K562 (cell line): ENCODE measurements at regions not wholly inside any gene's neighbourhood (a gene's known extent, or its start where the extent isn't known, plus 50 kb on each side); places are given as distances from the start of the nearest gene placed in this dataset.

Experiments used
- ATAC-seq: fragments of 200-7000 bp; cut with Tn5 transposase; 3 replicates; pipeline ENCODE4 v1.9.1; 2020; ENCODE audit warnings: moderate library complexity
- BruUV-seq: library from RNA; stranded (reverse); fragments of 400-500 nt; replicated peaks from 2 replicates; lab custom pipeline; 2021; lab: Mats Ljungman, UMichigan
- CTCF ChIA-PET: fragments of 300-600 bp; formaldehyde crosslinking; extraction: SDS; loops from one replicate; lab custom pipeline; 2021; ENCODE audit warnings: low intra/inter-chr PET ratio; lab: Yijun Ruan, JAX
- POLR2A ChIA-PET: fragments of 300-600, 350-650 bp; sonication (Branson Sonifier 250); formaldehyde crosslinking; extraction: SDS; loops from one replicate; lab custom pipeline; 2021; ENCODE audit warnings: antibody characterized with exemption, inconsistent platforms; lab: Yijun Ruan, JAX
- DNase-seq, 4 experiments: peaks; one replicate each; pipeline versions ENCODE4 v3.0.0 to v3.0.0-alpha.2; 2011 to 2018; ENCODE audit warnings: low spot score in 3 of 4, mixed read lengths in 3 of 4; ENCODE audit errors: extremely low read depth in 1 of 4
- FAIRE-seq: peaks from 2 replicates; lab custom pipeline; 2011; peaks lifted over from hg19 to GRCh38; lab: Jason Lieb, UNC
- H2AFZ ChIP-seq: 2 replicates; pipeline ENCODE4 v1.6.0; 2011; ENCODE audit warnings: low read depth, low read length, control low read depth, inconsistent platforms
- H3K27ac ChIP-seq: fragments of 200-600 bp; 3 replicates; pipeline ENCODE4 v1.8.0; 2011; ENCODE audit warnings: low read depth, mild to moderate bottlenecking, control low read depth, inconsistent platforms, low read length, moderate library complexity, mixed read lengths; ENCODE audit errors: extremely low read depth
- H3K27me3 ChIP-seq, 2 experiments: fragments of 300-600 bp in 1 of 2; 2 replicates in 1 of 2; 3 replicates in 1 of 2; pipeline versions ENCODE4 v1.6.0 to v1.8.0; 2011; ENCODE audit warnings: inconsistent platforms in 2 of 2, low read length in 2 of 2, mild to moderate bottlenecking in 1 of 2, mixed read lengths in 1 of 2, moderate library complexity in 1 of 2; ENCODE audit not compliant: control insufficient read depth in 2 of 2, insufficient read depth in 2 of 2
- H3K36me3 ChIP-seq: fragments of 300-600 bp; 3 replicates; pipeline ENCODE4 v1.8.0; 2011; ENCODE audit warnings: mild to moderate bottlenecking, low read length, inconsistent platforms; ENCODE audit not compliant: control insufficient read depth, insufficient read depth
- H3K4me1 ChIP-seq, 2 experiments: fragments of 200-600 bp in 1 of 2; replicated peaks in 1 of 2; 2 replicates in 1 of 2; 3 replicates in 1 of 2; pipeline versions ENCODE4 v1.5.1 to v1.8.0; 2011; ENCODE audit warnings: inconsistent platforms in 2 of 2, low read length in 2 of 2, mild to moderate bottlenecking in 1 of 2, mixed read lengths in 1 of 2, moderate library complexity in 1 of 2; ENCODE audit not compliant: control insufficient read depth in 2 of 2, insufficient read depth in 2 of 2
- H3K4me2 ChIP-seq: 2 replicates; pipeline ENCODE4 v1.6.1; 2011; ENCODE audit warnings: low read length, control low read depth, inconsistent platforms, mixed read lengths; ENCODE audit not compliant: insufficient read depth
- H3K4me3 ChIP-seq: fragments of 200-600 bp; sonication (generic), shearing (Covaris generic); 2 replicates; pipeline ENCODE4 v1.5.1; 2016; ENCODE audit warnings: control low read depth, inconsistent platforms
- H3K79me2 ChIP-seq: fragments of 200-600 bp; 3 replicates; pipeline ENCODE4 v1.8.0; 2011; ENCODE audit warnings: low read length, inconsistent platforms; ENCODE audit not compliant: control insufficient read depth, insufficient read depth
- H3K9ac ChIP-seq, 2 experiments: 2 replicates each; pipeline versions ENCODE4 v1.6.0 to v1.6.1; 2011; ENCODE audit warnings: low read depth in 2 of 2, low read length in 2 of 2, control low read depth in 1 of 2, inconsistent platforms in 1 of 2, mild to moderate bottlenecking in 1 of 2, mixed read lengths in 1 of 2; ENCODE audit not compliant: insufficient read depth in 1 of 2
- H3K9me1 ChIP-seq: one replicate; pipeline ENCODE4 v1.6.0; 2011; ENCODE audit warnings: inconsistent platforms, mild to moderate bottlenecking, low read length, moderate library complexity; ENCODE audit not compliant: control insufficient read depth, insufficient read depth
- H3K9me3 ChIP-seq: replicated peaks from 2 replicates; pipeline ENCODE4 v1.5.1; 2011; ENCODE audit warnings: low read depth, low read length, inconsistent platforms; ENCODE audit not compliant: control insufficient read depth, insufficient read depth
- H4K20me1 ChIP-seq: replicated peaks from 2 replicates; pipeline ENCODE4 v1.6.1; 2011; ENCODE audit warnings: low read length, inconsistent platforms, mixed read lengths; ENCODE audit not compliant: control insufficient read depth, insufficient read depth
- ATF4 ChIP-seq: fragments of 450-650 bp; formaldehyde crosslinking; IDR thresholded peaks from 2 replicates; pipeline ENCODE4 v1.4.0; 2022; ENCODE audit warnings: mild to moderate bottlenecking, moderate library complexity
- CREM ChIP-seq: IDR thresholded peaks from 2 replicates; pipeline ENCODE4 v1.6.1; 2014; ENCODE audit warnings: antibody characterized with exemption, low read depth
- FOXM1 ChIP-seq, 2 experiments: fragments of 450-650 bp in 1 of 2; sonication (generic) in 1 of 2; formaldehyde crosslinking in 1 of 2; IDR thresholded peaks; 2 replicates each; pipeline versions ENCODE4 v1.6.1 to v1.9.0; 2017 to 2022; ENCODE audit warnings: low read depth in 2 of 2, mild to moderate bottlenecking in 2 of 2, missing genetic modification reagents in 1 of 2, moderate library complexity in 1 of 2
- KAT7 ChIP-seq: sonication (generic); formaldehyde crosslinking; IDR thresholded peaks from 2 replicates; pipeline ENCODE4 v1.8.0; 2022; ENCODE audit warnings: missing genetic modification reagents, mild to moderate bottlenecking, borderline replicate concordance
- RBM25 ChIP-seq: fragments of 200-400 bp; formaldehyde crosslinking; IDR thresholded peaks from 2 replicates; pipeline ENCODE4 v1.6.1; 2018; ENCODE audit warnings: low read length, low read depth, moderate library complexity; ENCODE audit not compliant: severe bottlenecking
- ZNF134 ChIP-seq: fragments of 250-450 bp; sonication (Bioruptor Pico); conservative IDR thresholded peaks from 2 replicates; pipeline ENCODE4 v1.4.0; 2020
- WGBS: fragments of 100-300 bp; shearing (Covaris generic); methylation state at CpG from one replicate; pipeline ENCODE4 v1.1.6; 2016; ENCODE audit warnings: low coverage, mixed read lengths; ENCODE audit not compliant: insufficient coverage; ENCODE audit errors: missing lambda C conversion rate; 5-methylcytosine and 5-hydroxymethylcytosine counted together
- in situ Hi-C: fragments of 300-500 bp; cut with MboI; formaldehyde crosslinking; loops from 4 replicates; pipeline ENCODE4 v1.15.0; 2018; ENCODE audit warnings: inconsistent platforms, mixed read lengths
- intact Hi-C: fragments of 100-400 bp; cut with micrococcal nuclease; formaldehyde crosslinking; loops from 2 replicates; pipeline ENCODE4 v1.14.2; 2022

GRCh38 chr14:76282581-76282980 lies 93.4 kb upstream of the ESRRB start:
- Histone ChIP-seq H2AFZ (no peak overlapping the region), H3K4me1 (no peaks in the 10 kb centered on the region), H3K27me3 (no peaks in the 10 kb centered on the region), H3K4me3 (no peak overlapping the region), H3K9me3 (no peaks in the 10 kb centered on the region), H3K36me3 (peaks cover 16% of the 10 kb centered on the region; the same call in 2 of the 3 replicates), H3K4me2 (no peak overlapping the region), H3K9ac (no peak overlapping the region), H3K27ac (no peak overlapping the region), H3K9me1 (no peaks in the 10 kb centered on the region), H3K79me2 (peaks cover 30% of the 10 kb centered on the region), H4K20me1 (no peaks in the 10 kb centered on the region; the same call in 1 of the 2 replicates)
- POLR2A ChIA-PET, result no interaction called here
- TF ChIP-seq KAT7 (CRISPR knock-in tag) (no peak), FOXM1 (IDR thresholded peaks at IDR 0.05; ENCODE audit: low read depth) (peak; percentile 62), FOXM1 (CRISPR knock-in tag; IDR thresholded peaks at IDR 0.05; ENCODE audit: low read depth) (no peak), RBM25 (peak; percentile 86), ATF4 (CRISPR knock-in tag) (no peak), ZNF134 (peak; percentile 100), CREM (no peak)
- no TSS peak for BruUV-seq
- CTCF ChIA-PET, result no interaction called here
- intact Hi-C loops (no loop called here), in situ Hi-C loops (no loop called here)
- FAIRE-seq (no peak), DNase-seq (no peak), ATAC-seq (no peak)
- WGBS, result 22% methylated on average over 2 of the region's 2 CpGs
